Astrocyte (in vitro differentiated cells and primary cell): ENCODE measurements at regions not wholly inside any gene's neighbourhood (a gene's known extent, or its start where the extent isn't known, plus 50 kb on each side); places are given as distances from the start of the nearest gene placed in this dataset.
A peak's percentile ranks its signal among the peaks of the same experiment; 100 is the strongest.

Experiments
- DNase-seq: peaks from one replicate; pipeline ENCODE4 v3.0.0-alpha.2; 2010; ENCODE audit warnings: low read depth
- FAIRE-seq: peaks from 2 replicates; lab custom pipeline; 2011; peaks lifted over from hg19 to GRCh38; lab: Jason Lieb, UNC
- H2AFZ ChIP-seq: 2 replicates; pipeline ENCODE4 v1.6.0; 2012; ENCODE audit warnings: low read depth, low read length, inconsistent platforms
- H3K27ac ChIP-seq: 2 replicates; pipeline ENCODE4 v1.5.1; 2011; ENCODE audit warnings: low read depth, low read length, inconsistent platforms
- H3K27me3 ChIP-seq: 2 replicates; pipeline ENCODE4 v1.6.0; 2011; ENCODE audit warnings: low read length, inconsistent platforms; ENCODE audit not compliant: insufficient read depth
- H3K36me3 ChIP-seq: 2 replicates; pipeline ENCODE4 v1.5.1; 2011; ENCODE audit warnings: low read length, inconsistent platforms; ENCODE audit not compliant: insufficient read depth
- H3K4me1 ChIP-seq: 2 replicates; pipeline ENCODE4 v1.5.1; 2011; ENCODE audit warnings: low read length, inconsistent platforms; ENCODE audit not compliant: insufficient read depth
- H3K4me2 ChIP-seq: 2 replicates; pipeline ENCODE4 v1.6.0; 2012; ENCODE audit warnings: low read length, inconsistent platforms
- H3K4me3 ChIP-seq: 2 replicates; pipeline ENCODE4 v1.5.1; 2011; ENCODE audit warnings: low read depth, mild to moderate bottlenecking, low read length, inconsistent platforms; ENCODE audit not compliant: insufficient read depth
- H3K79me2 ChIP-seq: 2 replicates; pipeline ENCODE4 v1.6.0; 2012; ENCODE audit warnings: mild to moderate bottlenecking, low read length, inconsistent platforms; ENCODE audit not compliant: insufficient read depth
- H3K9ac ChIP-seq: 2 replicates; pipeline ENCODE4 v1.6.0; 2012; ENCODE audit warnings: mild to moderate bottlenecking, low read length, inconsistent platforms
- H3K9me3 ChIP-seq: 2 replicates; pipeline ENCODE4 v1.5.1; 2012; ENCODE audit warnings: low read depth, mild to moderate bottlenecking, low read length, inconsistent platforms; ENCODE audit not compliant: insufficient read depth
- H4K20me1 ChIP-seq: 2 replicates; pipeline ENCODE4 v1.6.0; 2012; ENCODE audit warnings: low read length, inconsistent platforms; ENCODE audit not compliant: insufficient read depth
- H3K27ac Mint-ChIP-seq: one replicate; pipeline ENCODE4 v1.8.0; 2021; ENCODE audit warnings: mild to moderate bottlenecking, mixed read lengths; ENCODE audit not compliant: unreplicated experiment
- H3K27me3 Mint-ChIP-seq: one replicate; pipeline ENCODE4 v1.8.0; 2021; ENCODE audit warnings: low read depth, mixed read lengths; ENCODE audit not compliant: unreplicated experiment
- H3K36me3 Mint-ChIP-seq: one replicate; pipeline ENCODE4 v1.8.0; 2021; ENCODE audit warnings: low read depth, mixed read lengths; ENCODE audit not compliant: unreplicated experiment
- H3K4me1 Mint-ChIP-seq: one replicate; pipeline ENCODE4 v1.8.0; 2021; ENCODE audit warnings: low read depth, mixed read lengths; ENCODE audit not compliant: unreplicated experiment
- H3K4me3 Mint-ChIP-seq: one replicate; pipeline ENCODE4 v1.8.0; 2021; ENCODE audit warnings: mild to moderate bottlenecking, moderate library complexity, mixed read lengths; ENCODE audit not compliant: unreplicated experiment
- H3K9me3 Mint-ChIP-seq: one replicate; pipeline ENCODE4 v1.8.0; 2021; ENCODE audit warnings: mild to moderate bottlenecking, mixed read lengths; ENCODE audit not compliant: unreplicated experiment
- EZH2 ChIP-seq: IDR thresholded peaks from 2 replicates; pipeline ENCODE4 v1.6.1; 2012; ENCODE audit warnings: mild to moderate bottlenecking, low read length, inconsistent platforms; ENCODE audit not compliant: insufficient read depth
- TF ChIP-seq, protein P1 (sequence below): IDR thresholded peaks from 2 replicates; pipeline ENCODE4 v1.5.1; 2011; ENCODE audit warnings: low read depth, mild to moderate bottlenecking, inconsistent platforms, low read length, moderate library complexity; ENCODE audit not compliant: insufficient read depth

DNA sequence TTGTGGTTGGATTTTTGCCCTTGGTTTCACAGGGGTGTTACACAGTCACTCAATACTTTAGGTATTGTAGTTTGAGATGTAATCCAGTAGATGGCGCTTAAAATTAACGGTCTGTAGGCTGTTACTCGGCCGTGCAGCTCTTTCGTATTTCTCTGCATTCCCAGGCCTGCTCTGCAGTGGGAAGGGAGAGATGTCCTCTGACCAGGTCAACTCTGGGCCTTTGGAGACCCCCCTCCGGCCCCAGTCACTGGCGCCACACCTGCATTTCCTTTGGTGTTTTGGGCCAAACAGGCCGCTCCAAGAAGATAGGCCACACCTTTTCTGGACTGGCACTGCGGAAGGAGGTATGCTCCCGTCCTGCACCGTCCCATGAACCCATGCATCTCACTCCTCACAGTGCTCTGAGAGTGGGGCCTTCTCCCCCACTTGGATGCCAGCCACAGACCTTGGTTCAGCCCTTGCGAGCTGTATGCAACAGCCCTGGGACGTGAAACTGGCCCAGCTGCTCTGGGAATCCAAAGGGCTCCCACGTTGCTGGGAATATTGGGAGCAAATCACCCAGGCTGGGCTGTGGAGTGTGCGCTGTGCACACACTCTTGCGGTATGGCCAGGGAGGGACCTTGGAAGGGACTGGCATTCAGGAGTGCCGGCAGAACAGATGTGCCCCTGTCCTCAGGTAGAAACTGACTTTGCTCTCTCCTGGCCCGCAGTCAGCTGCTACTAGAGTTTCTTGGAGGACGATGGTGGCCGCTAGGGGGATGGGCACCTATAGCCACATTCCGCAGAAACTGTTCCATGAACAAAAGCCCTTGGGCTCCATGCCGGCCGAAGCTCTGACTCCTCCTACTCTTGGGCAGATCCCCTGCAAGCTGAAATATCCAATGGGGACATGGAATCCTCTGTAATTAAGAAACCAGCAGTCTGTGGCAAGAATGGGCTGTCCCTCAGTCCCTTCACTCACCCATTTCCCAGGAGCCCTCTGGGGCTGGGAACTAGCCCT is 410.5 kb upstream of the CADM2 start:
- Mint-ChIP-seq H3K36me3 (no peaks in the 10 kb centered on the region), H3K4me1 (peaks cover 13% of the 10 kb centered on the region), H3K27me3 (no peaks in the 10 kb centered on the region), H3K9me3 (no peaks in the 10 kb centered on the region), H3K4me3 (no peak overlapping the region), H3K27ac (peak overlapping the region; percentile 60)
- no peaks in the 10 kb centered on the region for H3K4me1 ChIP-seq
- FAIRE-seq (peak; percentile 9), DNase-seq (no peak)
- H3K4me2 ChIP-seq, result no peak overlapping the region
- no peaks in the 10 kb centered on the region for H3K9me3 ChIP-seq
- no peak for TF ChIP-seq EZH2
- TF ChIP-seq, protein P1, sequence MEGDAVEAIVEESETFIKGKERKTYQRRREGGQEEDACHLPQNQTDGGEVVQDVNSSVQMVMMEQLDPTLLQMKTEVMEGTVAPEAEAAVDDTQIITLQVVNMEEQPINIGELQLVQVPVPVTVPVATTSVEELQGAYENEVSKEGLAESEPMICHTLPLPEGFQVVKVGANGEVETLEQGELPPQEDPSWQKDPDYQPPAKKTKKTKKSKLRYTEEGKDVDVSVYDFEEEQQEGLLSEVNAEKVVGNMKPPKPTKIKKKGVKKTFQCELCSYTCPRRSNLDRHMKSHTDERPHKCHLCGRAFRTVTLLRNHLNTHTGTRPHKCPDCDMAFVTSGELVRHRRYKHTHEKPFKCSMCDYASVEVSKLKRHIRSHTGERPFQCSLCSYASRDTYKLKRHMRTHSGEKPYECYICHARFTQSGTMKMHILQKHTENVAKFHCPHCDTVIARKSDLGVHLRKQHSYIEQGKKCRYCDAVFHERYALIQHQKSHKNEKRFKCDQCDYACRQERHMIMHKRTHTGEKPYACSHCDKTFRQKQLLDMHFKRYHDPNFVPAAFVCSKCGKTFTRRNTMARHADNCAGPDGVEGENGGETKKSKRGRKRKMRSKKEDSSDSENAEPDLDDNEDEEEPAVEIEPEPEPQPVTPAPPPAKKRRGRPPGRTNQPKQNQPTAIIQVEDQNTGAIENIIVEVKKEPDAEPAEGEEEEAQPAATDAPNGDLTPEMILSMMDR, result peak; percentile 40
- H3K4me3 ChIP-seq, result no peak overlapping the region
- no peak overlapping the region for H3K27ac ChIP-seq
- H2AFZ ChIP-seq, result peak overlapping the region; percentile 61
- H4K20me1 ChIP-seq, result no peaks in the 10 kb centered on the region
- H3K79me2 ChIP-seq, result no peaks in the 10 kb centered on the region
- H3K9ac ChIP-seq, result no peak overlapping the region
- H3K27me3 ChIP-seq, result no peaks in the 10 kb centered on the region
- no peaks in the 10 kb centered on the region for H3K36me3 ChIP-seq

DNA sequence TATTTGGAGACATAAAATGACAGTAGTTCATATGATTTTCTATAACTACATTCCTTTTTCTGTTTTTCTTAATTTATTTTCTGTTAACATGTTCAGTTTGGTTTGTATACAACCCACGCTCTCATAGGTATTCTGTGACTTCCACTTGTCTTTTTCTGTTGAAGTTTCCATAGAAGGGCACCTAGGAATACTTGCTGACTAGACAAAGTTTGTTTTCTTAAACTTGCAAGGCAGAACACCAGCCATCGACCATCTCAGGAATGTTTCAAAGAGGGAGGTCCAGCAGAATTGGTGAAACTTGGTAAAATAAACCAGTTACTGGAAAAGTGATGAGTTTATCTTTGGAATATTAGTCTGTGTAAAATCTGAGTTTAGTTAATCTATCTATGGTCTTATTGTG is 403.2 kb upstream of the CADM2 start:
- TF ChIP-seq, protein P1, result no peak
- no peak for TF ChIP-seq EZH2
- no peaks in the 10 kb centered on the region for H3K4me1 ChIP-seq
- no peak overlapping the region for H3K4me3 ChIP-seq
- Mint-ChIP-seq H3K4me3 (no peak overlapping the region), H3K36me3 (no peaks in the 10 kb centered on the region), H3K27ac (no peak overlapping the region), H3K4me1 (no peaks in the 10 kb centered on the region), H3K27me3 (no peaks in the 10 kb centered on the region), H3K9me3 (no peaks in the 10 kb centered on the region)
- no peak for FAIRE-seq
- H3K27me3 ChIP-seq, result no peaks in the 10 kb centered on the region
- H3K27ac ChIP-seq, result no peak overlapping the region
- no peaks in the 10 kb centered on the region for H4K20me1 ChIP-seq
- no peaks in the 10 kb centered on the region for H3K79me2 ChIP-seq
- H3K9ac ChIP-seq, result no peak overlapping the region
- H3K4me2 ChIP-seq, result no peak overlapping the region
- no peak overlapping the region for H2AFZ ChIP-seq
- no peaks in the 10 kb centered on the region for H3K9me3 ChIP-seq
- no peaks in the 10 kb centered on the region for H3K36me3 ChIP-seq
- DNase-seq, result no peak

GRCh38 chr3:84566256-84566655 is 392.5 kb upstream of the CADM2 start:
- H3K4me1 ChIP-seq, result no peaks in the 10 kb centered on the region
- Mint-ChIP-seq H3K27ac (no peak overlapping the region), H3K4me1 (no peaks in the 10 kb centered on the region), H3K27me3 (no peaks in the 10 kb centered on the region), H3K9me3 (no peaks in the 10 kb centered on the region), H3K4me3 (no peak overlapping the region), H3K36me3 (no peaks in the 10 kb centered on the region)
- DNase-seq (no peak), FAIRE-seq (no peak)
- no peak overlapping the region for H2AFZ ChIP-seq
- no peaks in the 10 kb centered on the region for H3K9me3 ChIP-seq
- H3K9ac ChIP-seq, result no peak overlapping the region
- H3K4me2 ChIP-seq, result no peak overlapping the region
- H4K20me1 ChIP-seq, result no peaks in the 10 kb centered on the region
- no peak for TF ChIP-seq EZH2
- TF ChIP-seq, protein P1, result no peak
- no peaks in the 10 kb centered on the region for H3K27me3 ChIP-seq
- no peak overlapping the region for H3K27ac ChIP-seq
- no peaks in the 10 kb centered on the region for H3K79me2 ChIP-seq
- H3K4me3 ChIP-seq, result no peak overlapping the region
- no peaks in the 10 kb centered on the region for H3K36me3 ChIP-seq
